Activated T-cell treated with anti-CD3 and anti-CD28 coated beads, Interleukin-2, amount 50 U/mL, for 72 hours (primary cell): ENCODE measurements at regions not wholly inside any gene's neighbourhood (a gene's known extent, or its start where the extent isn't known, plus 50 kb on each side); places are given as distances from the start of the nearest gene placed in this dataset.
A peak's percentile ranks its signal among the peaks of the same experiment; 100 is the strongest.
"Not testable (repeated sequence)": the region's sequence is repeated elsewhere in the genome, so short reads cannot be mapped to it uniquely, and the experiment has no call there.

Source experiments
- ATAC-seq, 2 donors: fragments of 150-1000 bp; cut with Tn5 transposase; replicated peaks in 1 of 2; 2 replicates each; pipeline ENCODE4 v1.10.0; 2021; ENCODE audit warnings: moderate library complexity in 2 of 2, mild to moderate bottlenecking in 1 of 2
- DNase-seq, 2 donors: peaks; one replicate each; pipeline ENCODE4 v3.0.0; 2021 to 2022; ENCODE audit warnings: mixed read lengths in 1 of 2
- H3K27ac Mint-ChIP-seq: one replicate; pipeline ENCODE4 v1.8.0; 2022; ENCODE audit warnings: mild to moderate bottlenecking, moderate library complexity, mixed read lengths
- H3K27me3 Mint-ChIP-seq: one replicate; pipeline ENCODE4 v1.8.0; 2022; ENCODE audit warnings: low read depth, mixed read lengths
- H3K36me3 Mint-ChIP-seq, 2 donors: one replicate each; pipeline ENCODE4 v1.8.0; 2022; ENCODE audit warnings: mixed read lengths in 2 of 2, mild to moderate bottlenecking in 1 of 2; ENCODE audit not compliant: insufficient read depth in 2 of 2
- H3K4me1 Mint-ChIP-seq: one replicate; pipeline ENCODE4 v1.8.0; 2022; ENCODE audit warnings: low read depth, mixed read lengths
- H3K4me3 Mint-ChIP-seq, 2 donors: one replicate each; pipeline ENCODE4 v1.8.0; 2022; ENCODE audit warnings: mild to moderate bottlenecking in 2 of 2, mixed read lengths in 2 of 2, moderate library complexity in 2 of 2
- H3K9me3 Mint-ChIP-seq, 2 donors: one replicate each; pipeline ENCODE4 v1.8.0; 2022; ENCODE audit warnings: mixed read lengths in 2 of 2

DNA sequence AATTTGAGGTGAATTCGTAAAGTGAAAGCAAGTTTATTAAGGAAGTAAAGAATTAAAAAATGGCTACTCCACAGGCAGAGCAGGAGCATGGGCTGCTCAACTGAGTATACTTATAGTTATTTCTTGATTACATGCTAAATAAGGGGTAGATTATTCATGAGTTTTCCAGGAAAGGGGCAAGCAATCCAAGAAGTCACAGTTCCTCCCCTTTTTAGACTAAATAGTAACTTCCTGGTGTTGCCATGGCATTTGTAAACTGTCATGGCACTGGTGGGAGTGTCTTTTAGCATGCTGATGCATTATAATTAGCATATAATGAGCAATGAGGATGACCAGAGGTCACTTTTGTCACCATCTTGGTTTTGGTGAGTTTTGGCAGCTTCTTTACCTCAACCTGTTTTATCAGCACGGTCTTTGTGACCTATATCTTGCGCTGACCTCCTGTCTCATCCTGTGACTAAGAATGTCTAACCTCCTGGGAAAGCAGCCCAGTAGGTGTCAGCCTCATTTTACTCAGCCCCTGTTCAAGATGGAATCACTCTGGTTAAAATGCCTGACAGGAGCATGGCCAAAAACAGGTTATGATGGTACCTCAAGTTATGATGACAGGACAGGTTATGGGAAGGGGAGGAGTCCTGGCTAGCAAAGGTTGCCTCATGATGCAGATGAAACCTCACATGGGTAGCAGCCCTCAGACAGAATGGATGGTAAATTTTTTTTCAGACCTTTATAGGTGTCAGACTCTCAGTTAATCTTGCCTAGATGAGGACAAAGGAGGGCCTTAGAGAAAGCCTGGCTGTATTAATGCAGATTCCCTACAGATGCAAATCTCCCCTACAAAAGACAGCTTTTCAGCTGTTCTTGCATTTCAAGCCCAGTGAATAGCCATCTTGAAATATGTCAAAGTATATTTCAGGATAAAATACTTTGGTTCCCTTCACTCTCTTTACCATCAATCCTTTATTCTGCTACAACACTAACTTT lies 49.7 kb downstream of the SIPA1L2 start:
- DNase-seq (peak; percentile 35 to 50), ATAC-seq (peak; percentile 89 to 93)
- Mint-ChIP-seq H3K27me3 (no peaks in the 10 kb centered on the region), H3K9me3 (peaks cover 2 to 3% of the 10 kb centered on the region in 2 donors), H3K4me3 (peak overlapping the region; percentile 52 to 84), H3K27ac (peak overlapping the region; percentile 91), H3K4me1 (peaks cover 40% of the 10 kb centered on the region), H3K36me3 (peaks cover 1% of the 10 kb centered on the region in 2 donors)

DNA sequence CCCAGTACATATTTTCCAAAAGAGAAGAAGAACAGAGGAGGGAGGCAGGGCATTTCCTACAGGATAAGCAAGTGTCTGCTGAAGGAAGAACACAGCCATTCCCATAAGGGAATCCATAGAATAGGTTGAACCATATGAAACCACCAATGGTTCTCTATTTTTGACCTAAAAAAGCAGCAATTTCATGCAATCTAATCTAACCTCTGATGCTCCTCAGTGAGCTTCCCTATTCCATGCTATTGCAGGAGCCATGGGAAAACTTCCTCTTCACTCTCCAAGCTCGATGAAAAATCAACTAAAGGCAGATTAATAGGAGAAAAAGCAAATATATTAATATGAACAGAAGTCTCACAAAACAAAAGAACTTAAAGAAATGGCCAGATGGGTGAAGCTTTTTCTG lies 50.5 kb downstream of the SIPA1L2 start:
- Mint-ChIP-seq H3K4me1 (peaks cover 40% of the 10 kb centered on the region), H3K4me3 (peak overlapping the region; percentile 52 to 84), H3K9me3 (peaks cover 2 to 3% of the 10 kb centered on the region in 2 donors), H3K27me3 (no peaks in the 10 kb centered on the region), H3K27ac (peak overlapping the region; percentile 91), H3K36me3 (peaks cover 1% of the 10 kb centered on the region in 2 donors)
- ATAC-seq (no peak), DNase-seq (no peak)

DNA sequence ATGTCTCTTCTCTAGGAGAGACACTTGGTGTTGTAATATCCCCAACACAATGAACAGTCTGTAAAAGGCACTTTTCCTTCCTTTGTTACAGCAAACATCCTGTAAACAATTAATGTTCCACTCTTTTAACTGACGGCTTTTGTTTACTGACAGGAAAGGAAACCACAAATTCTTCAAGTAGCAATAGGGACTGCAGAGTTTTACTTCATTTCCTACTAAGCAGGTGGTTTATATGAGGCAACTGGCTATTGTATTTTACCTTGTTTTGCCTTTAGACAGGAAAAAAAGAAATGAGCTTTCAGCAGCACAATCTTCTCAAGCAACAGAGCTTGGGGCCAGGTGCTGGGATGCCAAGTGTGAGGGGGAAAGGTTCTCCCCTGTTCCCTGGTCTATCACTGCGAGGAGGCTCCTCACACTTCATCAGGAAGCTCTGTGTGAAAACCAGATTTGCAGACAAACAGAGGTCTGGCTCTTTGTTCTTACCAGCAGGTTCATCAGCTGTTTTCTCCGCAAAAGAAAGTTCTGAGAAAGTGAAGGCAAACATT lies 51.2 kb downstream of the SIPA1L2 start:
- no peak for ATAC-seq
- Mint-ChIP-seq H3K27ac (peak overlapping the region; percentile 45), H3K36me3 (peaks cover 1% of the 10 kb centered on the region in 2 donors)

GRCh38 chr1:232577772-232578171 lies 52.2 kb downstream of the SIPA1L2 start:
- Mint-ChIP-seq H3K4me3 (peak overlapping the region in 1 of 2 donors; percentile 8), H3K36me3 (peaks cover 1% of the 10 kb centered on the region in 2 donors), H3K9me3 (peaks cover 2 to 3% of the 10 kb centered on the region in 2 donors), H3K27me3 (no peaks in the 10 kb centered on the region), H3K27ac (no peak overlapping the region), H3K4me1 (peaks cover 40% of the 10 kb centered on the region)
- no peak for ATAC-seq
- DNase-seq, result no peak

More for the DNA sequence above, 51.2 kb downstream of the SIPA1L2 start:
- Mint-ChIP-seq H3K27me3 (no peaks in the 10 kb centered on the region), H3K4me3 (peak overlapping the region; percentile 52 to 84), H3K9me3 (peaks cover 2 to 3% of the 10 kb centered on the region in 2 donors), H3K4me1 (peaks cover 40% of the 10 kb centered on the region)
- DNase-seq, result no peak

GRCh38 chr1:232576537-232576936 lies 53.4 kb downstream of the SIPA1L2 start:
- ATAC-seq (no peak), DNase-seq (no peak)
- H3K9me3 Mint-ChIP-seq, result peaks cover 2 to 3% of the 10 kb centered on the region in 2 donors
- no peaks in the 10 kb centered on the region for H3K27me3 Mint-ChIP-seq
- peaks cover 40% of the 10 kb centered on the region for H3K4me1 Mint-ChIP-seq
- H3K4me3 Mint-ChIP-seq, result no peak overlapping the region
- H3K36me3 Mint-ChIP-seq, result peaks cover 1% of the 10 kb centered on the region in 2 donors
- H3K27ac Mint-ChIP-seq, result no peak overlapping the region

DNA sequence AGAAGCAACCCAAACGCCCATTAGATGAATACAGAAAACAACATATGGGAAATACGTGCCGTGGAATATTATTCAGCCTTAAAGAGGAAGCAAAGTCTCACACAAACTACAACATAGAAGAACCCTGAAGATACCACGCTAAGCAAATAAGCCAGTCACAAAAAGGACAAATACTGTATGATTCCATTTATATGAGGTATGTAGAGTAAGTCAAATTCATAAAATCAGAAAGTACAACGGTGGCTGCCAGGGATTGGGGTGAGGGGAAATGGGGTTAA lies 54.2 kb downstream of the SIPA1L2 start:
- Mint-ChIP-seq H3K27me3 (no peaks in the 10 kb centered on the region), H3K9me3 (peaks cover 0 to 3% of the 10 kb centered on the region in 2 donors), H3K27ac (peak overlapping the region; percentile 66), H3K4me1 (peaks cover 36% of the 10 kb centered on the region), H3K4me3 (peak overlapping the region in 1 of 2 donors; percentile 71), H3K36me3 (peaks cover 1% of the 10 kb centered on the region in 2 donors)
- ATAC-seq, result no peak
- DNase-seq, result no peak

DNA sequence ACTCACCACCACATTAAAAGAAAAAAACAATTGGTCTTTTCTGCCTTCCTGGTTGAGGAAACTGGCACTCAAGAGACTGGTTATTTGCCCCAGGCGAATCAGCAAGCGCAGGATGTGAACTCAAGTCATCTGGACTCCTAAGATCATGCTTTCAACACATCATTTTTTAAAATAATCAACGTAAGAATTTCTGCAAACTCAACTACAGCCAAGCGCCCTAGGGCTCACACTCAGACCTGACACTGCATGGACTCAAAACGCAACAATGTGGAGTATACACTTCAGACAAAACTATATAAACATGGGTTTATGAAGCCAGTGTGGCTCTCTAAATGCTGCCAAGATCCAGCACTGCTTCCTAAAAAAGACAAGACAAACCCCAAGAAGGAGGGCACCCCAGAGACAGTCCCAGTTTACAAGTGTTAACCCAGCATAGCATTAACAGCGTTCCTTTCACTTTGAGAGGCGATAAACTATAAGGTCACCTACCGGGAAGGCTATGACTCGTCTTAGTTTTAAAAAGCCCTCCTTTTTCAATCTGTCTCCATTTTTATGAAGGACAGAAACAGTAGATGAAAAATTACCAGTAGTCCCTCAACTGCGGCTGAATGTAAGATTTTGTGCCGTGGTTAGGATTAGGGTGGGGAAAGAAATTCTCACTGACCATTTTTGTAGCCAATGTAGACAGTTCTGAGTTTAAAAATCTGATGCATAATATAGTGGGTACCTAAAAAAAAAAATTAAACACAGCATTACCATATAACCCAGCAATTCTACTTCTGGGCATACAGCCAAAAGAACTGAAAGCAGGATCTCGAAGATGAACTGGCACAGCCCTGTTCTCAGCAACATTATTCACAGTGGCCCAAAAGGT lies 54.8 kb downstream of the SIPA1L2 start:
- peaks cover 1% of the 10 kb centered on the region in 2 donors for H3K36me3 Mint-ChIP-seq
- peaks cover 30% of the 10 kb centered on the region for H3K4me1 Mint-ChIP-seq
- H3K9me3 Mint-ChIP-seq, result peaks cover 0 to 3% of the 10 kb centered on the region in 2 donors
- DNase-seq (no peak), ATAC-seq (peak in 1 of 2 donors; percentile 48)
- H3K27ac Mint-ChIP-seq, result peak overlapping the region; percentile 66
- peak overlapping the region in 1 of 2 donors; percentile 71 for H3K4me3 Mint-ChIP-seq
- H3K27me3 Mint-ChIP-seq, result no peaks in the 10 kb centered on the region

DNA sequence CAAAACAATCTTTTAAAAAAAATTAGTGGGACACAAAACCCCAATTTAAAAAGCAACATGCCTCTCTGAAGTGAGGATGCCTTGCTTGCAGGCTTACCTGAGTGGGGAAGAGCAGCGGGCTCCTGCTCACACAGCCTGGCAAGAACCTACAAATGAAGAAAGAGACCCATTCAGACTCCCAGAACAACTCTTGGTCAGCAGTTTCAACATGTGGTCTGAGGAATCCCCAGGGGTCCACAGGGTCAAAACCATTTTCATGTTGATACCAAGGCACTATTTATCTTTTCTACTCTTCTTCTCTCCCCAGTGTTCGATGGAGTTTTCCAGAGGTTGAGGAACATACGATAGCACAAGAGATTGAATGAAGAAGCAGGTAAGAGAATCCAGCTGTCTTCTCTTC lies 55.9 kb downstream of the SIPA1L2 start:
- DNase-seq, result no peak
- Mint-ChIP-seq H3K36me3 (peaks cover 1% of the 10 kb centered on the region in 2 donors), H3K27me3 (no peaks in the 10 kb centered on the region), H3K9me3 (no peaks in the 10 kb centered on the region), H3K27ac (no peak overlapping the region), H3K4me3 (no peak overlapping the region), H3K4me1 (peaks cover 20% of the 10 kb centered on the region)
- no peak for ATAC-seq

- Mint-ChIP-seq H3K9me3 (no peaks in the 10 kb centered on the region), H3K4me1 (peaks cover 6% of the 10 kb centered on the region), H3K4me3 (no peak overlapping the region), H3K27me3 (no peaks in the 10 kb centered on the region), H3K36me3 (peaks cover 0 to 1% of the 10 kb centered on the region in 2 donors), H3K27ac (no peak overlapping the region)
- DNase-seq (no peak), ATAC-seq (peak in 1 of 2 donors; percentile 26)
Measured at GRCh38 chr1:232571523-232571922, 58.4 kb downstream of the SIPA1L2 start.

DNA sequence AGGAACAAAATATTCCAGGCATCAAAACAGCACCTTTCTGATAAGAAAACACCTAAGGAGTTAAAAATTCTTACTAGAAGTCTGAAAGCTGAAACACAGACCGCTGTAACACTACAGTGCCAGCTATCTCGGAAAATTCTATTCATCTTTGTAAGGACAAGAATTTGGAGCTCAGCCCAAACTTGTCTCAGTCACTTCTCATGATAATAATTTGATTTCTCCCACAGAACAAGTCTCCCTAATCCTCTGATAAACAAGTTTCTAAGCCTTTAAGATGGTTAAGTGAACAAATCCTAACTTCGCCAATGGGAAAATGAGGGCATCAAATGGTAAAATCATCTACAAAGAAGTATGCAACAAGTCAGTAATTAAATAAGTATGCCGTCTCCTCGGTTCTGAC lies 59.9 kb downstream of the SIPA1L2 start:
- no peaks in the 10 kb centered on the region for H3K27me3 Mint-ChIP-seq
- no peak overlapping the region for H3K4me3 Mint-ChIP-seq
- DNase-seq (no peak), ATAC-seq (no peak)
- H3K27ac Mint-ChIP-seq, result no peak overlapping the region
- no peaks in the 10 kb centered on the region for H3K4me1 Mint-ChIP-seq
- H3K9me3 Mint-ChIP-seq, result no peaks in the 10 kb centered on the region
- H3K36me3 Mint-ChIP-seq, result no peaks in the 10 kb centered on the region

DNA sequence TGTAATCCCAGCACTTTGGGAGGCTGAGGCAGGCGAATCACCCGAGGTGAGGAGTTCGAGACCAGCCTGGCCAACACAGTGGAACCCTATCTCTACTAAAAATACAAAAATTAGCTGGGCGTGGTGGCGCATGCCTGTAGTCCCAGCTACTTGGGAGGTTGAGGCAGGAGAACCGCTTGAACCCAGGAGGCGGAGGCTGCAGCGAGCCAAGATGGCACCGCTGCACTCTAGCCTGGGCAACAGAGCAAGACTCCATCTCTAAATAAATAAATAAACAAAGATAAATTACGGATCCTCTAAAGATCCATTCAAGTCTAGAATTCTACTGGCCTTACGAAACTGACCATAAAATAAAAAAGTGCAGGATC lies 60.4 kb downstream of the SIPA1L2 start:
- H3K9me3 Mint-ChIP-seq, H3K4me1 Mint-ChIP-seq, H3K27ac Mint-ChIP-seq, H3K4me3 Mint-ChIP-seq, ATAC-seq, DNase-seq, H3K36me3 Mint-ChIP-seq, H3K27me3 Mint-ChIP-seq: not testable (repeated sequence)

DNA sequence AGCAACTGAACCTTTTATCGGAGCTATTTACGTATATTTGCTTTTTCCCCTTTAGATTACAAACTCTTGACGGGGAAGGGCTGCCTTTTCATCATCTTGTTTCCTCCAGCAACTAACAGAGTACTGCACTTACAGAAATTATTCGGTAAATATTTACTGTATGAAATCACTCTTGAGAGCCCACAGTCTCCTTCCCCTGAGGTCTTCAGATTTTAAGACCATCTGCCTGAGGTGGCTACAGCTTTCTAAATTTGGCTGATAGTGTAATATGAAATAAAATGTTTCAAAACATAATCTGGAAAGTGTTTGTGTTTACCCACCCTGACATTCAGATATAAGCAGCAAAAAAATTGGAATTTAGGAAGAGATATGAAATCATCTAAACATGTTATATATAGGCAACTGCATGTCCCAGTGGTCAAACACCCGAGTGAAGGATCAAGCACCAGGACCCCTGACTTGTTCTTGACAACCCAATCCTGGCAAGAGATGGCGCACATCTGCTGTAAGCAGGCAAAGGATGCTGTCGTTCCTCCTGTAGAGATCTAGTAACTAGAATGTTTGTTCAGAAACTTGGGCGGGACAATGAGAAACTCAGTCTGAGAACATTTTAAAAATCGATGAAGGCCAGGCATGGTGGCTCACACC lies 60.9 kb downstream of the SIPA1L2 start:
- no peaks in the 10 kb centered on the region for H3K4me1 Mint-ChIP-seq
- no peak overlapping the region for H3K4me3 Mint-ChIP-seq
- H3K27me3 Mint-ChIP-seq, result no peaks in the 10 kb centered on the region
- DNase-seq (no peak), ATAC-seq (no peak)
- H3K9me3 Mint-ChIP-seq, result no peaks in the 10 kb centered on the region
- no peak overlapping the region for H3K27ac Mint-ChIP-seq
- no peaks in the 10 kb centered on the region for H3K36me3 Mint-ChIP-seq
